ENCODE measurements at regions not wholly inside any gene's neighbourhood (a gene's known extent, or its start where the extent isn't known, plus 50 kb on each side); places are given as distances from the start of the nearest gene placed in this dataset.

GRCh38 chr6:12479451-12479850 lies 189.3 kb downstream of the EDN1 start:
- Histone ChIP-seq H3K4me3 (ENCODE audit: low read depth, low read length) (no peak overlapping the region), H3K36me3 (ENCODE audit: control insufficient read depth, insufficient read depth, low read length) (no peaks in the 10 kb centered on the region), H3K4me1 (peaks cover 31% of the 10 kb centered on the region), H3K27me3 (replicated peaks; ENCODE audit: control insufficient read depth, insufficient read depth, low read length) (no peaks in the 10 kb centered on the region), H3K9me3 (no peaks in the 10 kb centered on the region; the same call in none of the 2 replicates)
- Mint-ChIP-seq H3K4me1 (ENCODE audit: low read depth, unreplicated experiment) (peaks cover 21% of the 10 kb centered on the region), H3K27me3 (ENCODE audit: insufficient read depth, unreplicated experiment) (no peaks in the 10 kb centered on the region), H3K27ac (ENCODE audit: unreplicated experiment) (no peak overlapping the region), H3K36me3 (ENCODE audit: insufficient read depth, unreplicated experiment) (peaks cover 4% of the 10 kb centered on the region), H3K9me3 (ENCODE audit: unreplicated experiment) (peaks cover 20% of the 10 kb centered on the region), H3K4me3 (ENCODE audit: unreplicated experiment) (no peak overlapping the region)
- no TSS peak for BruUV-seq (replicated peaks)
- POLR2A ChIA-PET = no interaction called here
- TF ChIP-seq CTCF (IDR thresholded peaks at IDR 0.05; ENCODE audit: insufficient read depth in 1 of 2, low read depth in 1 of 2, low read length in 1 of 2, severe bottlenecking in 1 of 2, unreplicated experiment in 1 of 2) = no peak
- intact Hi-C loops (cut with micrococcal nuclease; ENCODE audit: unreplicated experiment) = no loop called here
- DNase-seq = no peak
- CTCF ChIA-PET = no interaction called here

- peaks cover 4% of the 10 kb centered on the region for H3K36me3 Mint-ChIP-seq (ENCODE audit: insufficient read depth, unreplicated experiment)
- H3K4me1 Mint-ChIP-seq (ENCODE audit: low read depth, unreplicated experiment) = peaks cover 25% of the 10 kb centered on the region
- ChIA-PET CTCF (no interaction called here), POLR2A (no interaction called here)
- no TSS peak for BruUV-seq (replicated peaks)
- no peak for DNase-seq
- Histone ChIP-seq H3K4me3 (ENCODE audit: low read depth, low read length) (no peak overlapping the region), H3K4me1 (peaks cover 36% of the 10 kb centered on the region), H3K27me3 (replicated peaks; ENCODE audit: control insufficient read depth, insufficient read depth, low read length) (no peaks in the 10 kb centered on the region), H3K36me3 (ENCODE audit: control insufficient read depth, insufficient read depth, low read length) (no peaks in the 10 kb centered on the region), H3K9me3 (no peaks in the 10 kb centered on the region; the same call in none of the 2 replicates)
- H3K9me3 Mint-ChIP-seq (ENCODE audit: unreplicated experiment) = peaks cover 20% of the 10 kb centered on the region
- no peak overlapping the region for H3K27ac Mint-ChIP-seq (ENCODE audit: unreplicated experiment)
- intact Hi-C loops (cut with micrococcal nuclease; ENCODE audit: unreplicated experiment) = no loop called here
- no peaks in the 10 kb centered on the region for H3K27me3 Mint-ChIP-seq (ENCODE audit: insufficient read depth, unreplicated experiment)
- no peak for TF ChIP-seq CTCF (IDR thresholded peaks at IDR 0.05; ENCODE audit: insufficient read depth in 1 of 2, low read depth in 1 of 2, low read length in 1 of 2, severe bottlenecking in 1 of 2, unreplicated experiment in 1 of 2)
- H3K4me3 Mint-ChIP-seq (ENCODE audit: unreplicated experiment) = no peak overlapping the region
Observed at GRCh38 chr6:12479881-12480280, 189.7 kb downstream of the EDN1 start.

- intact Hi-C loops (cut with micrococcal nuclease; ENCODE audit: unreplicated experiment) = no loop called here
- H3K4me3 ChIP-seq (ENCODE audit: low read depth, low read length) = no peak overlapping the region
- CTCF ChIA-PET = no interaction called here
- no peak for TF ChIP-seq CTCF (IDR thresholded peaks at IDR 0.05; ENCODE audit: insufficient read depth in 1 of 2, low read depth in 1 of 2, low read length in 1 of 2, severe bottlenecking in 1 of 2, unreplicated experiment in 1 of 2)
- peaks cover 30% of the 10 kb centered on the region for H3K4me1 Mint-ChIP-seq (ENCODE audit: low read depth, unreplicated experiment)
- POLR2A ChIA-PET = no interaction called here
- no TSS peak for BruUV-seq (replicated peaks)
- peak overlapping the region; percentile 23 for H3K27ac Mint-ChIP-seq (ENCODE audit: unreplicated experiment)
- H3K27me3 ChIP-seq (replicated peaks; ENCODE audit: control insufficient read depth, insufficient read depth, low read length) = no peaks in the 10 kb centered on the region
- H3K36me3 Mint-ChIP-seq (ENCODE audit: insufficient read depth, unreplicated experiment) = peaks cover 4% of the 10 kb centered on the region
- no peaks in the 10 kb centered on the region for H3K27me3 Mint-ChIP-seq (ENCODE audit: insufficient read depth, unreplicated experiment)
- H3K36me3 ChIP-seq (ENCODE audit: control insufficient read depth, insufficient read depth, low read length) = no peaks in the 10 kb centered on the region
- no peak overlapping the region for H3K4me3 Mint-ChIP-seq (ENCODE audit: unreplicated experiment)
- H3K4me1 ChIP-seq = peaks cover 41% of the 10 kb centered on the region
- H3K9me3 Mint-ChIP-seq (ENCODE audit: unreplicated experiment) = peaks cover 20% of the 10 kb centered on the region
- no peak for DNase-seq
- no peaks in the 10 kb centered on the region; the same call in none of the 2 replicates for H3K9me3 ChIP-seq
Observed at GRCh38 chr6:12480379-12480778, 190.2 kb downstream of the EDN1 start.
